Activated T-helper 17 cell treated with anti-CD3 and anti-CD28 coated beads, Interleukin-2, amount 50 U/mL, for 72 hours (primary cell): ENCODE measurements at regions not wholly inside any gene's neighbourhood (a gene's known extent, or its start where the extent isn't known, plus 50 kb on each side); places are given as distances from the start of the nearest gene placed in this dataset.
"Not testable (repeated sequence)": the region's sequence is repeated elsewhere in the genome, so short reads cannot be mapped to it uniquely, and the experiment has no call there.

Experiments used
- ATAC-seq: fragments of 150-1000 bp; cut with Tn5 transposase; replicated peaks from 2 replicates; pipeline ENCODE4 v1.10.0; 2021; ENCODE audit warnings: mild to moderate bottlenecking, moderate library complexity
- H3K27ac Mint-ChIP-seq: one replicate; pipeline ENCODE4 v1.8.0; 2022; ENCODE audit warnings: mixed read lengths
- H3K27me3 Mint-ChIP-seq: one replicate; pipeline ENCODE4 v1.8.0; 2022; ENCODE audit warnings: mixed read lengths
- H3K36me3 Mint-ChIP-seq: one replicate; pipeline ENCODE4 v1.8.0; 2022; ENCODE audit warnings: low read depth, mild to moderate bottlenecking, mixed read lengths
- H3K4me1 Mint-ChIP-seq: one replicate; pipeline ENCODE4 v1.8.0; 2022; ENCODE audit warnings: mixed read lengths
- H3K4me3 Mint-ChIP-seq: one replicate; pipeline ENCODE4 v1.8.0; 2022; ENCODE audit warnings: mild to moderate bottlenecking, mixed read lengths
- H3K9me3 Mint-ChIP-seq: one replicate; pipeline ENCODE4 v1.8.0; 2022; ENCODE audit warnings: mixed read lengths

DNA sequence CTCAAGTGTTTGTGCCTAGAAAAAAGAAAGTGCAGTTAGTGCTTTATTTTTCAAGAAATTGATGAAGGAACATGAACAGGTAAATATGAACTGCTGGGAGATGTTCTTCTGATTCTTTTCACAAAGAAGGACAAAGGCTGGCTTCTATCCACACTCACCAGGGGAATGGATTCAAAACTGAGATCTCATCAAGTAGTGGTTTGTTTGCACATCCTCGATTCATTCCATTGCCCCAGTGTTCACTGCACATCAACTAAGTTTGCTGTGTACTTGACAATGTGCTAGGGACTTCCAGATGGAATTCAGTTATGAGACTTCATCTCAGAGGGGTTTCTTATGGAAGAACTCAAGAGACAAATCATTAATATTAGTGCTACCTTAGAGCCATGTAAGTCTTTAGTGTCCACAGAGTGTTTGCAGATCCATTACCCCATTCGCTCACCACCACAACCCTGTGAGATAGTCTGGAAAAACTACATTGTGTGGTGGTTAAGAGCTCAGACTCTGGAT lies 332.9 kb upstream of the PPP2R3A start:
- no peaks in the 10 kb centered on the region for H3K4me1 Mint-ChIP-seq
- H3K9me3 Mint-ChIP-seq = no peaks in the 10 kb centered on the region
- H3K36me3 Mint-ChIP-seq = no peaks in the 10 kb centered on the region
- no peak for ATAC-seq
- no peak overlapping the region for H3K4me3 Mint-ChIP-seq
- H3K27ac Mint-ChIP-seq = no peak overlapping the region
- peaks cover 3% of the 10 kb centered on the region for H3K27me3 Mint-ChIP-seq

DNA sequence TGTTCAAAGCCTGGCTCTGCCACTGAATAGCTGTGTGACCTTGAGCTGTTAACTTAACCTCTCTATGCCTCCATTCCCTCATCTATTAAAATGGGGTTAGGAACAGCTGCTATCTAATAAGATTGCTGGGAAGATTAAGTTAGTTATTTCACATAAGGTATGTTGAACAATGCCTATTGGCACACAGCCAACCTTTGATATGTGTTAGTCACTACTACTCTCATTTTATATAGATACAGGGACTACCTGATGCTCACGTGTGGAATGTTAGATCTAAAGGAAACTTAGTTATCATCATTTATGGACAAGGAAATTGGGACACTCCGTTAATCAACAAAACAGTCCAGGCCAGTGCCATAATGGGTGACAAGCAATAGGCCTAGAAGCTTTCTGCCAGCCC lies 332.4 kb upstream of the PPP2R3A start:
- H3K36me3 Mint-ChIP-seq = no peaks in the 10 kb centered on the region
- ATAC-seq = no peak

DNA sequence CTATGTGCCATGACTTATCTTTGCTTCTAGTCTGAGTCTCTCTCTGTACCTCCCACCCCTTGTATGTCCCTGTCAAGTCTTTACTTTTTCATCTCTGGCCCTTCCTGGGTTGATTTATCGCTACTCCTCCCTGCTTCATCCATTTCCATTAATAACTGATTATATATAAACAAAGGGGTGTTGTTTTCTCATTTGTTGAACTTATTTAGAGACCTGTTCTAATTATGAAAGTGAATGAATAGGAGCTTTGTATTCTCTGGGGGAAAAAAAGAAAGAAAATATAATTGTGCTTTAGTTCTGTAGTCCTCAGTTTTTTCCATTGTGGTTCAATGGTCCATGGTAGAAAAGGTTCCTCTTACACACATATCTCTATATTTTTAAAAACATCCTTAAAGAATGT lies 328.9 kb upstream of the PPP2R3A start:
- Mint-ChIP-seq H3K4me1 (no peaks in the 10 kb centered on the region), H3K4me3 (no peak overlapping the region), H3K9me3 (no peaks in the 10 kb centered on the region), H3K36me3 (no peaks in the 10 kb centered on the region), H3K27me3 (no peaks in the 10 kb centered on the region), H3K27ac (no peak overlapping the region)
- ATAC-seq = no peak

More for the DNA sequence above, 332.4 kb upstream of the PPP2R3A start:
- Mint-ChIP-seq H3K4me1 (no peaks in the 10 kb centered on the region), H3K27me3 (peaks cover 1% of the 10 kb centered on the region), H3K9me3 (no peaks in the 10 kb centered on the region), H3K4me3 (no peak overlapping the region), H3K27ac (no peak overlapping the region)

DNA sequence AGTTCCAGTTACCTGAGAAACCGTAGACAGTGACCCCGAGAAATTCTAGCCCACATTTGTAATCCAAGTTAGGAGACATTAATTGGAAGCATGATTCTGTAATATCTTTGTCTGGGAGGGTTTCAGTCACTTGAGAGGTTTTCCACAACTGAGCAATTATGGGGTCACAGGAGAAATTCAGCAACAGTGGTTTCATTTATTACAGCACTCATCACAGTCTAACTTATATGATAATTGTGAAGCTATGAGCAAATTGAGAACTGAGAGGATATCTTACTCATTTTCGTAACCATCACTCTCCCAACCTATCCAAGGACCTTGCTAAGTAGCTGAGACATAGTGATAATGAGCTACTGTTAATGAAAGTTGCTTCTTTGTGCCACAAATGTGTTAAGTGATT lies 328.5 kb upstream of the PPP2R3A start:
- no peak overlapping the region for H3K4me3 Mint-ChIP-seq
- H3K27ac Mint-ChIP-seq = no peak overlapping the region
- no peaks in the 10 kb centered on the region for H3K9me3 Mint-ChIP-seq
- H3K27me3 Mint-ChIP-seq = no peaks in the 10 kb centered on the region
- ATAC-seq = no peak
- H3K4me1 Mint-ChIP-seq = no peaks in the 10 kb centered on the region
- H3K36me3 Mint-ChIP-seq = no peaks in the 10 kb centered on the region

DNA sequence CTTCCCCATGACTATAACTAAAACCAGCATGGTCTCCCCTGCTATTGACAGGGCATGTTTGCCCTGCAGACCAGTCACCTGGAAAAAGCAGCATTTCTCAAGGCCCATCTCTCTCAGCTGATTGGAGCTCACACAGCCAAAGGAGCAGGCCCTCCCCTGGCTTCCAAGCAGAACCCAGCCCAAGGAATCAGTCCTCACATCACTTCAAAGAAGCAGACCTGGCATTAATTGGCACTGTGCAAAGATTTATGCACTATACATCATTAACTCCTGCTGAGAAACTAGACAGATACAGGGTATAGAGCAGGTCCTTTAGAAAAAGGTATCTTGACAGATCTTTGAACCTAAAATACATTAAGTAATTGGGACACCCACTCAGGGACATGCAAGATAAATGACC lies 323.8 kb upstream of the PPP2R3A start:
- no peaks in the 10 kb centered on the region for H3K36me3 Mint-ChIP-seq
- ATAC-seq = no peak
- H3K27ac Mint-ChIP-seq = no peak overlapping the region
- peaks cover under 1% of the 10 kb centered on the region for H3K9me3 Mint-ChIP-seq
- no peaks in the 10 kb centered on the region for H3K4me1 Mint-ChIP-seq
- H3K27me3 Mint-ChIP-seq = no peaks in the 10 kb centered on the region
- H3K4me3 Mint-ChIP-seq = no peak overlapping the region

DNA sequence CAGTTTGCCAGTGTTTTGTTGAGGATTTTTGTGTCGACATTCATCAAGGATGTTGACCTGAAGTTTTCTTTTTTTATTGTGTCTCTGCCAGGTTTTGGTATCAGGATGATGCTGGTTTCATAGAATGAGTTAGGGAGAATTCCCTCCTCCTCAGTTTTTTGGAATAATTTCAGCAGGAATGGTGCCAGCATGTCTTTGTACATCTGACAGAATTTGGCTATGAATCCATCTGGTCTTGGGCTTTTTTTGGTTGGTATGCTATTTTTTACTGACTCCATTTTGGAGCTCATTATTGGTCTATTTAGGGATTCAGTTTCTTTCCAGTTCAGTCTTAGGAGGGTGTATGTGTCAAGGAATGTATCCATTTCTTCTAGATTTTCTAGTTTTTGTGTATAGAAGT lies 320.0 kb upstream of the PPP2R3A start:
- Mint-ChIP-seq H3K36me3 (no peaks in the 10 kb centered on the region), H3K9me3 (peaks cover 4% of the 10 kb centered on the region), H3K4me3 (no peak overlapping the region), H3K4me1 (no peaks in the 10 kb centered on the region), H3K27ac (no peak overlapping the region), H3K27me3 (no peaks in the 10 kb centered on the region)
- no peak for ATAC-seq

DNA sequence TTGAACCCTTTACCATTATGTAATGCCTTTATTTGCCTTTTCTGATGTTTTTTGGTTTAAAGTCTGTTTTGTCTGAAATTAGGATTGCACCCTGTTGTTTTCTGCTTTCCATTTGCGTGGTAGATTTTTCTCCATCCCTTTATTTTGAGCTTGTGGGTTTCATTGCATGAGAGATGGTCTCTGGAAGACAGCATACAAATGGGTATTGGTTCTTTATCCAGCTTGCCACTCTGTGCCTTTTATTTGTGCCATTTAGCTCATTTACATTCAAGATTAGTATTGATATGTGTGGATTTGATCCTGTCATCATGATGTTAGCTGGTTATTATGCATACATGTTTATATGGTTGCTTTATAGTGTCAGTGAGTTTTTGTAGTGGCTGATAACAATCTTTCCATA lies 318.7 kb upstream of the PPP2R3A start:
- no peaks in the 10 kb centered on the region for H3K27me3 Mint-ChIP-seq
- H3K36me3 Mint-ChIP-seq = no peaks in the 10 kb centered on the region
- ATAC-seq = no peak
- H3K4me3 Mint-ChIP-seq = no peak overlapping the region
- no peaks in the 10 kb centered on the region for H3K4me1 Mint-ChIP-seq
- H3K27ac Mint-ChIP-seq = no peak overlapping the region
- H3K9me3 Mint-ChIP-seq = peaks cover 4% of the 10 kb centered on the region

DNA sequence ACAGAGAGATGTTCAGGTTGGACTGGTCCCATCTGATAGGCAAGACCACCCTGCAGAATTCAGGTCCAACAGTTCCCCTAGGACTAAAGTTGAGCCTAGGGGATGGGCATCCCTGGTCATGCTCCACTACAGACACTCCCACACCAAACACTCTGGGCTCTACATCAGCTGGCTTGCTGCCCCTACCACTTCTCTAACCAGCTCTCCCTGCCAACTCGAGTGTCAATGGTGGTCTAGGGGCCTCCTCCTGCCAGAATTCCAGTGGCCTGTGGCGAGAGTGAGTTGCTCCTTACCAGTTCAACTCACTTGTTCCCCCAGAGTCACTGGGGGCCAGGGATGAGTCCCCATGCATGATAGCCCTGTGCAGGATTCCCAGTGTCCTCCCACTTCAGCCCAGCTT lies 316.2 kb upstream of the PPP2R3A start:
- Mint-ChIP-seq H3K36me3 (no peaks in the 10 kb centered on the region), H3K4me1 (no peaks in the 10 kb centered on the region), H3K27me3 (no peaks in the 10 kb centered on the region), H3K9me3 (peaks cover 4% of the 10 kb centered on the region), H3K4me3 (no peak overlapping the region), H3K27ac (no peak overlapping the region)
- no peak for ATAC-seq

DNA sequence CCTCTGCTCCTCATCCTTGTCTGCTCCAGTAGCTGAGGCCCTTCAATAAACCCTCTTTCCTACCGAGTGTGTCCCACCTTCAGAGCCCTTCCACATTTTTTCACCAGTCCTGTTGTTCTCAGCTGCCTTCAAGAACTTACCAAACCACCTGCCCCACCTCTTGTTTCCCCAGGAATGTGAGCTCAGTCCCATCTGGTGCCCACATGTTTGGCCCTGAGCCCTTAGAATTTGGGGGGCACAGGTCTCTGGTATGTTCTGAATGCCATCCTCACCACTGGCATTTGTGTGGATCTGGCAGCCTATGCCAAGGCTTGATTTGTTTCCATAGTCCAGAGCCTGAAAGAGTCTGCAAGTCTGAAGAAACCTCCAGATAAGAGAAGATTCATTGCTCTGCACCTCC lies 315.2 kb upstream of the PPP2R3A start:
- no peak overlapping the region for H3K4me3 Mint-ChIP-seq
- no peak overlapping the region for H3K27ac Mint-ChIP-seq
- no peaks in the 10 kb centered on the region for H3K27me3 Mint-ChIP-seq
- H3K4me1 Mint-ChIP-seq = no peaks in the 10 kb centered on the region
- H3K9me3 Mint-ChIP-seq = peaks cover 4% of the 10 kb centered on the region
- no peaks in the 10 kb centered on the region for H3K36me3 Mint-ChIP-seq
- no peak for ATAC-seq

DNA sequence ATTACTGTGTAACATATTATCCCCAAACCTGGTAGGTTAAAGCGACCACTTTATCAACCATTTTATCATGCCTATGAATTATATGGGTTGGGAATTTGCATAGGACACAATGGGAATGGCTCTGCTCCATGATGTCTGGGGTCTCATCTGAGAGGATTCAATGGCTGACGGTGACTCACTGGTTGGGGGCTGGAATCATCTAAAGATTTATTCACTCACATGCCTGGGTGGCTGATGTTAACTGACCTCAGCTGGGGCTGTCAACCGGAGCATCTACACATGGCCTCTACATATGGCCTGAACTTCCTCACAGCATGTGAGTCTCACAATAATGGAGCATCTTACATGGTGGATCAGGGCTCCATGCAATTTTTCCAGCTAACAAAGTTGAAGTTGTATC lies 313.1 kb upstream of the PPP2R3A start:
- Mint-ChIP-seq H3K4me3 (no peak overlapping the region), H3K27ac (no peak overlapping the region), H3K4me1 (no peaks in the 10 kb centered on the region), H3K27me3 (no peaks in the 10 kb centered on the region), H3K9me3 (no peaks in the 10 kb centered on the region), H3K36me3 (no peaks in the 10 kb centered on the region)
- no peak for ATAC-seq

DNA sequence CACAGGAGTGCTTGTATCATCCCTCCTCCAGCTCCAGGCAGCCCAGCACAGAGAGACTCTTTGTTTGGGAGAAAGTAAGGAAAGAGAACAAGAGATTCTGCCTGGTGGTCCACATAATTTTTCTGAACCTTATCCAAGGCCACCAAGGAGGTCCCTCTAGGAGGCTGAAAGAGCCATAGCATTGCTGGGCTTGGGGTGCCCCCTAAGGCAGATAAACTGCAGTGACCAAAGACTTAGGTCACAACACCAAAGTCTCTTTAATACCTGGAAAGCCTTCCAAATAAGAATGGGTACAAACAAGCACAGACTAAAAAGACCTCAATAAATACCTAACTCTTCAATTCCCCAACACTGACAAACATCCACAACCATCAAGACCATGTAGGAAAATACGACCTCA lies 310.2 kb upstream of the PPP2R3A start:
- Mint-ChIP-seq H3K36me3 (no peaks in the 10 kb centered on the region), H3K27ac (no peak overlapping the region), H3K4me1 (no peaks in the 10 kb centered on the region), H3K9me3 (no peaks in the 10 kb centered on the region), H3K4me3 (no peak overlapping the region), H3K27me3 (no peaks in the 10 kb centered on the region)
- no peak for ATAC-seq

DNA sequence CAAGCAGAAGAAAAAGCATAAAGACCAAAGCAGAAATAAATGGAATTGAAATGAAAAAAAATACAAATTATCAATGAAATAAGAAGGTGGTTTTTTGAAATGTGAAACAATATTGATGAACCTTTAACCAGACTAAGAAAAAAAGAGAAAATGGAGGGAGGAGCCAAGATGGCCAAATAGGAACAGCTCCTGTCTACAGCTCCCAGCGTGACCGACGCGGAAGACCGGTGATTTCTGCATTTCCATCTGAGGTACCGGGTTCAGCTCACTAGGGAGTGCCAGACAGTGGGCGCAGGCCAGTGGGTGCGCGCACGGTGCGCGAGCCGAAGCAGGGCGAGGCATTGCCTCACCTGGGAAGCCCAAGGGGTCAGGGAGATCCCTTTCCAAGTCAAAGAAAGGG lies 307.1 kb upstream of the PPP2R3A start:
- H3K27me3 Mint-ChIP-seq, H3K9me3 Mint-ChIP-seq, H3K36me3 Mint-ChIP-seq, H3K4me1 Mint-ChIP-seq, H3K4me3 Mint-ChIP-seq, ATAC-seq, H3K27ac Mint-ChIP-seq: not testable (repeated sequence)

DNA sequence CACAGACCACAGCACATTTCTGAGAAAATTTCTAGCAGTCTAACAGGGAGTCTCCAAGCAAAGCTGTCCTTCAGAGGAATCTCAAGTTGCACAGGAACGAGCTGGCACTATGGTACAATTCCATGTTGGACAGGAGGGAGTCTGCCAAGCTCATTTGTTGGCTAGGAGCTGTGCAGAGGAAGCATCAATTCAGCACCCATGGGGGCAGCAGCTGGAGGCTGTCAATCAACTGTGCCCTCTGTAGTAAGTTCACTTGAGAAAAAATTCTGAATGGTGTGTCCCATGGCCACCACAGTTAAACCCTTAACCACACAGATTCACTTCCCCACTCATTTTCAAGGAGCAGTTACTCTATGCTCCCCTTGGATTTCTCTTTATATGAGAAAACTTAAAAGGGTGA lies 298.5 kb upstream of the PPP2R3A start:
- Mint-ChIP-seq H3K4me1 (no peaks in the 10 kb centered on the region), H3K27me3 (no peaks in the 10 kb centered on the region), H3K27ac (no peak overlapping the region), H3K4me3 (no peak overlapping the region), H3K9me3 (peaks cover 4% of the 10 kb centered on the region), H3K36me3 (no peaks in the 10 kb centered on the region)
- ATAC-seq = no peak

DNA sequence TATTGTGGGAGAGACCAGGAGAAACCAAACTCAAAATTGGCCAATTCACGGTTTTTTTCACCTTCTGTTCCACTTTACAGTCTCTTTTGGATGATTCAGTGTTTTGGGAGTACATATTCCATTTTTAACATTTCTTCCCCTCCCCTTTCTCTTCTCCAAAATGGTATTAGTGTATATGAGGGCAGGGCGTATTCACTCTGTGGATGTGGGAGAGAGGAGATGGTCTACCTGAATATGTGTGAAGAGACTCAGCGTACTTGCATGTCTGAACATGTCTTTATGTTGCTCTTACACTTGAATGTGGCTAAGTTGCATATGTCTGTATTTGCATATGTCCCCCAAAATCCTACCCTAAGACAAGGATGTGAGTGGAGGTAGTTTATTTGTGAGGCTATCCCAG lies 291.0 kb upstream of the PPP2R3A start:
- Mint-ChIP-seq H3K27ac (no peak overlapping the region), H3K4me3 (no peak overlapping the region), H3K4me1 (no peaks in the 10 kb centered on the region), H3K36me3 (no peaks in the 10 kb centered on the region), H3K27me3 (peaks cover 5% of the 10 kb centered on the region), H3K9me3 (peaks cover 9% of the 10 kb centered on the region)
- ATAC-seq = no peak

DNA sequence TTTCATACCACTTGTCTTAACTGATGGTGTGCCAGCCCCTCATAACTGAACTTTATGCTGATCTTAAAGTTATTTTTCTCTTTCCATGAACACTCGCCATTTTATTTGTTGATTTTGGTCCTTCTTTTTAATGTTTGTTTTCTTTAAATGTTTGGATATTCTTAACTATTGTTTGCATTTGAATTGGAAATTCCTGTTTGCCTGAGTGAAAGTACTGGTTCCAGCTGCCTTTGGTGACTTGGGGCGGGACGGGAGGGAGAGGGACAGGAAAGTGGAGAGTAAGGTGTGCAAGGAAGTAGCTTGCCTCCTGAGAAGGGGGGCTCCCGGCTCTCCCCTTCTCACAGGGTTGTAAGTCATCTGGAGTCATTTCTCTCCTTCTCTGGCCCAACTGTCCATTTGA lies 287.1 kb upstream of the PPP2R3A start:
- no peak for ATAC-seq
- H3K9me3 Mint-ChIP-seq = peaks cover 5% of the 10 kb centered on the region
- H3K4me1 Mint-ChIP-seq = no peaks in the 10 kb centered on the region
- no peaks in the 10 kb centered on the region for H3K36me3 Mint-ChIP-seq
- peaks cover 5% of the 10 kb centered on the region for H3K27me3 Mint-ChIP-seq
- H3K4me3 Mint-ChIP-seq = no peak overlapping the region
- H3K27ac Mint-ChIP-seq = no peak overlapping the region

DNA sequence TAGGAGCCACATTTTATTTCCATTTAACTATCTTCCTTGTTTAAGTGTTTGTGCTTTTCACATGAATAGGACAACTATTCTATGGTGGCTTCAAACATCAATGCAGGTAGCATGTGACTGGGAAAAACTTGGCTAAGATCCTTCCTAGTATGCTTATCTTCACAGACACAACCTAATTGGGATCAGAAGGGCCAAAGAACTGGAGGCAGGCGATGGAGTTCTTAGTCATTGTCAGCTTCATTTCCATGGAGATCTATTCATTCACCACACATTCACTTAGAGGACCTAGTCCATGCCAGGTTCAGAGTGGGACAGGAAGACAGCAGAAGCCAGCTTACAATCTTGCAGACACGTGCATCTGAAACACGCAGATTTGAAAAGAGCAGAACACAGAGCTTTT lies 277.5 kb upstream of the PPP2R3A start:
- Mint-ChIP-seq H3K27me3 (peaks cover 3% of the 10 kb centered on the region), H3K27ac (no peak overlapping the region)

More for the DNA sequence above, 277.5 kb upstream of the PPP2R3A start:
- no peaks in the 10 kb centered on the region for H3K4me1 Mint-ChIP-seq
- H3K9me3 Mint-ChIP-seq = peaks cover 4% of the 10 kb centered on the region
- no peaks in the 10 kb centered on the region for H3K36me3 Mint-ChIP-seq
- ATAC-seq = no peak
- H3K4me3 Mint-ChIP-seq = no peak overlapping the region
